CD4-positive, alpha-beta T cell treated with Interferon gamma for 1 hour (primary cell): ENCODE measurements at regions not wholly inside any gene's neighbourhood (a gene's known extent, or its start where the extent isn't known, plus 50 kb on each side); places are given as distances from the start of the nearest gene placed in this dataset.

Source experiments
- DNase-seq: peaks from one replicate; pipeline ENCODE4 v3.0.0-alpha.2; 2020

- no peak for DNase-seq
Measured at GRCh38 chr22:48567213-48567975, 1260.3 kb downstream of the BRD1 start.

DNA sequence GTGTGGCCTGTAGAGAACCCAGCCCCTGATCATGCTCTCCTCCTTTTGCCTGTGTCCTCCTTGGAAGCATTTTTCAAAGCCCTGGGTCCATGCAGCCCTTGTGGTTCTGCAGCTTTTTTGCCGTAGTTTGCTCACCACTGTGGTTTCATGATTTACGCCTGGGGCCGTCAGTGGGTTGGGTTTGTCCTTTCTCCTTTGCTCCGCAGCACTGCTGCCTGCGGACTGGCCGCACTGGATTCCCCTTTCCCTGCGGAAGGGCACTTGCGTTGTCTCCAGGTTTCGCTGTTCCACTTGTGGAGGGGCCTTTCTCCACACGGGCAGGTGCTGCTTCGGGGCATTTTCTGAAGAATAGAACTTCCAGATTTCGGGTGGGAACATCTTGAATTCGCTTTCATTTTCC, 1260.9 kb downstream of the BRD1 start:
- no peak for DNase-seq

DNA sequence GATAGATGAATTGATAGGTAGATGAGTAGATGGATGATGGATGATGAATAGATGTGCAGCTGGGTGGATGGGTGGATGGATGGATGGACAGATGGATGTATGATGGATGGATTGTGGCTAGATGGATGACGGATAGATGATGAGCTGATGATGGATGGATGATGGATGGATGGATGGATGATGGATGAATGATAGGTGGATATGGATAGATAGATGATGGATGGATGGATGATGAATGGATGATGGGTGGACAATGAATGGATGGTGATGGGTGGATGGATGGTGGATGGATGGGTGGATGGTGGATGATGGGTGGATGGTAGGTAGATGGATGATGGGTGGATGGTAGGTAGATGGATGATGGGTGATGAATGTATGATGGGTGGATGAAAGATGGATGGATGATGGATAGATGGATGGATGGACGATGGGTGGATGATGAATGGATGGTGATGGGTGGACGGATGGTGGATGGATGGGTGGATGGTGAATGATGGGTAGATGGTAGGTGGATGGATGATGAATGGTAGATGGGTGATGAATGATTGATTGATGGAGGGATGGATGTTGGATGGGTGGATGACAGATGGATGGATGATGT, 1261.7 kb downstream of the BRD1 start:
- no peak for DNase-seq

DNA sequence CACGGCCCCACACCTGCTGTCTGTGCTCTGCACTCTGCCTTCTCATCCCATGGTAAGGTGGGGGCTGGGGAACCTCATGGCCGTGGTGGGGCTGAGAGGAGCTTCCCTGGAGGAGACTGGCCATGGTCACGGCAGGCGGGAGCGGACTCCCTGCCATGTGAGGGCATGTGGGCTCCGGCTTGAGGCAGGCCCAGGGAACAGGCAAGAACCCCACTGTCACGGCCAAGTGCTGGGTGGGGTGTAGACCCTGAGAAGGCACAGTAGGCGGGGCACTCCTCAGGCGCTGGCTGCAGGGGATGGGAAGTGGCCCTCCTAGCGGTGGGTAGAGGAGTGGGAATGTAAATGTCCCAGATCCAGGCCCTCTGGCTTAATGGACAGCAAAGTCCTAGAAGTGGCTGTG, 1262.7 kb downstream of the BRD1 start:
- no peak for DNase-seq

- DNase-seq: no peak
Measured at GRCh38 chr22:48563966-48564330, 1263.7 kb downstream of the BRD1 start.

DNA sequence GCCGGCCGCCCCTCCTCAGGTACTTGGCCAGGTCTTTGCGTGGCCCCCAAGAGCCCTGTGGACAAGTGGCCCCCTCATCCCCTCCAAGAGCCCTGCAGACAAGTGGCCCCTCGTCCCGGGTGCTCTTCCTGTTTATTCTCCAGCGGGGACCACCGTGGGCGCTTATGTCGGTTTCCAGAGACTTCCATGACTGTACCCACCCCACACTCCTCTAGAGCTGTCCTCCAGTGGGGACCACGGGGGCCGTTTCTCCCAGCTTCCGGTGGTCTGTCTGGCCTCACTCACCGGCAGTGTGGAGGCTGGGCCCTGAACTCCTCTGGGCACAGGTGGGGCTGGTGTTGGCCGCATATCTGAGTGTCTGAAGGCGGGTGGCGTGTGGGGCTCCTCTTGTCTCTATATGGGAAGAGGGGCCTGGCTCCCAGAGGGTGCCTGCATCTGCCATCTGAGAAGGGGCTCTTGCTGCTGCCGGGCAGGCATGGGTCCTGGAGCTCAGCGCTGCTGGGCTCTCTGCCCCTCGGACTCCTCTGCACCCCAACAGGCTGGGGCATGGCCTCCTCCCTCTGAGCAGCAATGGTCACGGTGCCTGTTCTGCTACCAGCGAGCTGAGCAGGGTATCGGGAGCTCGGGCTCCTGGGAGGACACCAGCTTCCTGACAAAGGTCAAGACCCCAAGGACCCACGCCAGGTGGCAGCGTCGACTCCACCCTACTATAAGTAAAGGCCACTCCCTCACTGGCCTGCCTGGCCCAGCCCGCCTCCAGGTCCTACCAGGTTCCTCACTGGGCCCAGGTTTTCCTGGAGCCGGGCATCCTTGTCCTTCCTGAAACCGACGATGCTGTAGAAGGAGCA, 1264.3 kb downstream of the BRD1 start:
- no peak for DNase-seq

DNA sequence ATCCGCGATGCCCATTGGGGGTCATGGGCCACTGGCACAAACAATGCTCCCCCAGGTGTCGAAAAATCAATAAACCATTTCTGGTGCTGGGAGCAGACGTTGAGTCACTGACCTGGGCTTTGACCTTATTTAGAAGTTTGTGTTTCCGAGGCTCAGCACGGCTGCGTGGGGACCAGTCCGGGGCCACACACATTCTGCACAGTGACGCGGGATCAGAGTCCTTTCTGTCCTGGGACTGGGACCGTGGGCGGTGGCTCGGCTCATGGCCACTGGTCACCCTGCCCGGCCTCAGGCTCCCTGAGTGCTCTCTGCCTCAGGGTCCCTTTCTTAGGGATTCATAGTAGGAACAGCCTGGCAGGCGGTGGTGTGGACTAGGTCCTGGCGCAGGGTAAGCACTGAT, 1266.0 kb downstream of the BRD1 start:
- no peak for DNase-seq

GRCh38 chr22:48560836-48561235, 1266.8 kb downstream of the BRD1 start:
- DNase-seq: no peak

- DNase-seq: no peak
Measured at GRCh38 chr22:48560389-48560751, 1267.3 kb downstream of the BRD1 start.

DNA sequence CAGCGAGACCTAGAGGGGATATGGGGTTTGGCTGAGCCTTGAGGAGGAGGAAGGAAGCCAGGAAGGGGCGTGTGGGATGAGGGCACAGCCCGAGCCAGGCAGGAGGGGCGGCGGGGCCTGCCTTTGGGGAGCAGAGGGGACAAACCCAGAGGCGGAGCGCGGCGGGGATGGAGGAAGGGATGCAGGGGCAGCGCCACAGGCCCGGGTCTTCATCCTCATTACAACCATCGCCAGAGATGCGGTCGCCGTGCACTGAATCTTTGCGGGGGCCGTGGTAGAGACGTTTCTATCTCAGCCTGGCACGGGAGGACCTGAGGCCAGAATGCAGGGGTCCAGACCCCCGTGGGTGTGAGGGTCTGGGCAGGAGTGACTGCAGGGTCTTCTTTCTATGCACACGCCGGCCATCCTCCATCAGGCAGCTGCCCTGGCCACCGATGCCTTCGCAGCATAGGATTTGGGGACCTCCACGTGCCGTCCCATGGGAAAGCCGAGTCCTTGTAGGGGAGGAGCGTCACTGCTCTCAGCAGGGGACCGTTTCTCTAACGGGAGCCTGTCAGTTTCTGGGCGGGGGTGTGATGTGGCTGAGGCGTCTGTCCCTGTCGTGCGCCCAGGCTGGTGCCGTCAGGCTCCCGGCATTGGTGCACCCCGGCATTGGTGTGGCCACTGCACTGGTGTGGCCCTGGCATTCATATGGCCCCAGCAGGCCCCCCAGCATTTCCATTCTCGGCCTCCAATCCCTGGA, 1267.9 kb downstream of the BRD1 start:
- DNase-seq: no peak

- DNase-seq: no peak
Measured at GRCh38 chr22:48558606-48559402, 1268.9 kb downstream of the BRD1 start.

GRCh38 chr22:48558016-48558415, 1269.7 kb downstream of the BRD1 start:
- DNase-seq: no peak

DNA sequence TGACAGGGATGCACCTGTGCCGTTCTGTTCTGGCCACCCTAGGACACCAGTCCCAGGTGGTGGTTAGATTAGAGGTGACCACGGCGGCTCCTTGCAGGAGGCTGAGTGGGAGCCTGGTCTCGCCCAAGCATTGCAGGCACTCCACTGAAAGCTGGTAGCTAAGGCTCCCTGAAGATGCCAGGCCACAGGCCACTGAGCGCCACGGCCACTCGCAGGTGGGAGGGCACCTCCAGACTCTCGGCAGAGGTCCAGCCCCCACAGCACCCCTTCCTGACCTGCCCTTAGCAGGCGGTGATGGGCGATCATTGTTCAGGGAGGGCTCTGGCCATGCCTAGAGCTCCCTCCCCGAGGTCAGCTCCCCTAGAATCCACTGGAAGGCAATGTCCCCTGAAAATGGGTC, 1270.2 kb downstream of the BRD1 start:
- DNase-seq: no peak

- no peak for DNase-seq
Measured at GRCh38 chr22:48556751-48557150, 1270.9 kb downstream of the BRD1 start.

DNA sequence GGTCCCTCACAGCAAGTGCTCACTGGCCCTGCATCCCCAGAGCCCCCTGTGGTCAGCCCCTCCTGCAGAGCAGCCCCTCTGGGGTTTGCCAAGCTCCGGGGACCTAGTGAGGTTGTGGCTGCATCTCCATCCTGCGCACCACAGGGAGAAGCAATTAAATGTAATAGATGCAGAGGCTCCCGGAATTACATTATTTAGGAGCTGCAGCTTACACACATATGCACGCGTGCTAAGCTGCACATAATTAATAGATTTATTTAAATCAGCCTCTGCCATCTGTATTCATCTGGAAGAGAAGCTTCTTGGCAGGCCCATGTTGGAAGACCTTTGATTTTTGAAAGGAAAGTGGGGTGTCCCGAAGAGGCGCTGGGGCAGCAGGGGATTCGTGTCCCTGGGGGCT, 1271.5 kb downstream of the BRD1 start:
- DNase-seq: no peak

GRCh38 chr22:48555606-48556005, 1272.1 kb downstream of the BRD1 start:
- DNase-seq: no peak

- DNase-seq: no peak
Measured at GRCh38 chr22:48554893-48555572, 1272.6 kb downstream of the BRD1 start.

GRCh38 chr22:48553694-48554308, 1273.9 kb downstream of the BRD1 start:
- no peak for DNase-seq

DNA sequence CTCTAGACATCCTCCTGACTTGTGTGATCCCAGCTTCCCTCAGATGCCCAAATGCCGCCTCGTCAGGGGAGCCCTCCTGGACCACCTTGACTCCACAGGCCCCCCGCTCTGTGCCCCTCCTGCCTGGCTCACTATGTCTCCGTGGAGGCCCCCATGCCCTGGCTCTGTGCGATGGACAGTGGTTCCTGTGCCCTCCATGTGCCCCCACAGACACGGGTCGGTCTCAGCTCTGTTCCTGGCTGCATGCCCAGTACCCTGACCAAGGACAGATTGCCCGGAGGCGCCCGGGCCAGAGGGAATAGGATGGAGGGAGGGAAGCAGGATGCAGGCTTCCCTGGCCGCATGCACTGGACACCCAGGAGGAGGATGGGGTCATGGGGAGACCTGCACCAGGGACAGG, 1274.6 kb downstream of the BRD1 start:
- DNase-seq: no peak

GRCh38 chr22:48551716-48552268, 1275.9 kb downstream of the BRD1 start:
- no peak for DNase-seq

DNA sequence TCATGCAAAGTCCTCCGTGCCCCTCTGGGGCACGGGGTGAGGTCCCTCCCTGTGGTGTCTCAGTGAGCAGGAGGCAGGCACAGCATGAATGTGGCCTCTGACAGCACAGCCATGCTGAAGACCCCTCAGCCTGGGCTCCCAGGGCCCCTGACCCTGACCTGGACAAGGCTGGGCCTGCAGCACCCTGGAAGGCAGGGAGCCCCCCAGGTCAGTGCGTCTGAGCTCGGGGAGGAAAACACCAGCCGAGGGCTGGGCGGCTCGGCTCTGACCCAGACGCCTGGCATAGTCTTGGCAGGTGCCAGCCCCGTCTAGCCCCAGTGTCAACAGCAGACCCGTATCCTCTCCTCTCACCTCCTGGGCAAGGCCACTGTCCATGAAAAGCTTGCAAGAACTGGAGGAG, 1276.6 kb downstream of the BRD1 start:
- DNase-seq: no peak
